ENCODE measurements at regions not wholly inside any gene's neighbourhood (a gene's known extent, or its start where the extent isn't known, plus 50 kb on each side); places are given as distances from the start of the nearest gene placed in this dataset.

GRCh38 chr18:49698525-49699025 lies 114.8 kb downstream of the ACAA2 start:
- DNase-seq (no peak), FAIRE-seq (no peak)
- Histone ChIP-seq H3K4me1 (ENCODE audit: control insufficient read depth in 2 of 3, insufficient read depth in 2 of 3, low read depth in 1 of 3, low read length in 3 of 3) (no peaks in the 10 kb centered on the region), H3K27me3 (ENCODE audit: control insufficient read depth, insufficient read depth, low read length) (no peaks in the 10 kb centered on the region), H3K9me3 (ENCODE audit: control insufficient read depth in 2 of 3, insufficient read depth in 1 of 3, low read length in 3 of 3) (no peaks in the 10 kb centered on the region), H3K36me3 (ENCODE audit: control insufficient read depth in 2 of 3, insufficient read depth in 3 of 3, low read length in 3 of 3) (no peaks in the 10 kb centered on the region), H3K27ac (ENCODE audit: low read depth in 2 of 2, low read length in 2 of 2) (no peak overlapping the region), H3K9ac (ENCODE audit: low read length in 3 of 3) (no peak overlapping the region), H3K4me3 (ENCODE audit: low read length in 3 of 3) (no peak overlapping the region)
- TF ChIP-seq CTCF (IDR thresholded peaks at IDR 0.05; ENCODE audit: borderline replicate concordance, extremely low read depth, insufficient read depth), result no peak
- intact Hi-C loops (cut with DNase I), result no loop called here

GRCh38 chr18:49697757-49698524 lies 115.4 kb downstream of the ACAA2 start:
- Histone ChIP-seq H3K36me3 (ENCODE audit: control insufficient read depth in 2 of 3, insufficient read depth in 3 of 3, low read length in 3 of 3) (no peaks in the 10 kb centered on the region), H3K27me3 (ENCODE audit: control insufficient read depth, insufficient read depth, low read length) (no peaks in the 10 kb centered on the region), H3K9ac (ENCODE audit: low read length in 3 of 3) (no peak overlapping the region), H3K9me3 (ENCODE audit: control insufficient read depth in 2 of 3, insufficient read depth in 1 of 3, low read length in 3 of 3) (no peaks in the 10 kb centered on the region), H3K27ac (ENCODE audit: low read depth in 2 of 2, low read length in 2 of 2) (no peak overlapping the region), H3K4me3 (ENCODE audit: low read length in 3 of 3) (no peak overlapping the region), H3K4me1 (ENCODE audit: control insufficient read depth in 2 of 3, insufficient read depth in 2 of 3, low read depth in 1 of 3, low read length in 3 of 3) (no peaks in the 10 kb centered on the region)
- TF ChIP-seq CTCF (IDR thresholded peaks at IDR 0.05; ENCODE audit: borderline replicate concordance, extremely low read depth, insufficient read depth), result no peak
- intact Hi-C loops (cut with DNase I), result no loop called here
- FAIRE-seq (no peak), DNase-seq (peak in 3 of 5 donors; percentile 48 to 51 (median 49))

GRCh38 chr18:49697049-49697448 lies 116.3 kb downstream of the ACAA2 start:
- intact Hi-C loops (cut with DNase I), result no loop called here
- no peak for TF ChIP-seq CTCF (IDR thresholded peaks at IDR 0.05; ENCODE audit: borderline replicate concordance, extremely low read depth, insufficient read depth)
- no peak for FAIRE-seq

More at GRCh38 chr18:49697049-49697448, 116.3 kb downstream of the ACAA2 start:
- Histone ChIP-seq H3K4me3 (ENCODE audit: low read length in 3 of 3) (no peak overlapping the region), H3K9ac (ENCODE audit: low read length in 3 of 3) (no peak overlapping the region), H3K27ac (ENCODE audit: low read depth in 2 of 2, low read length in 2 of 2) (no peak overlapping the region), H3K9me3 (ENCODE audit: control insufficient read depth in 2 of 3, insufficient read depth in 1 of 3, low read length in 3 of 3) (no peaks in the 10 kb centered on the region), H3K36me3 (ENCODE audit: control insufficient read depth in 2 of 3, insufficient read depth in 3 of 3, low read length in 3 of 3) (no peaks in the 10 kb centered on the region), H3K4me1 (ENCODE audit: control insufficient read depth in 2 of 3, insufficient read depth in 2 of 3, low read depth in 1 of 3, low read length in 3 of 3) (no peaks in the 10 kb centered on the region), H3K27me3 (ENCODE audit: control insufficient read depth, insufficient read depth, low read length) (no peaks in the 10 kb centered on the region)
- no peak for DNase-seq

Data from kidney (tissue), 13 donors.